ENCODE measurements at regions not wholly inside any gene's neighbourhood (a gene's known extent, or its start where the extent isn't known, plus 50 kb on each side); places are given as distances from the start of the nearest gene placed in this dataset.
"Not testable (repeated sequence)": the region's sequence is repeated elsewhere in the genome, so short reads cannot be mapped to it uniquely, and the experiment has no call there.

- no peak for DNase-seq (ENCODE audit: low read depth, low spot score)
- no peak overlapping the region for H3K27ac ChIP-seq
These were observed 226.8 kb downstream of the SKIDA1 start for GRCh38 chr10:21298701-21299100.

- no peak for DNase-seq (ENCODE audit: low read depth, low spot score)
- no peak overlapping the region for H3K27ac ChIP-seq
These were observed 227.7 kb downstream of the SKIDA1 start for GRCh38 chr10:21297603-21298383.

GRCh38 chr10:21296575-21297355, 228.7 kb downstream of the SKIDA1 start:
- H3K27ac ChIP-seq: no peak overlapping the region
- no peak for DNase-seq (ENCODE audit: low read depth, low spot score)

GRCh38 chr10:21293518-21294356, 231.7 kb downstream of the SKIDA1 start:
- no peak for DNase-seq (ENCODE audit: low read depth, low spot score)
- H3K27ac ChIP-seq: peak overlapping the region; percentile 48

GRCh38 chr10:21292763-21293517, 232.5 kb downstream of the SKIDA1 start:
- peak overlapping the region; percentile 48 for H3K27ac ChIP-seq
- peak; percentile 71 for DNase-seq (ENCODE audit: low read depth, low spot score)

GRCh38 chr10:21290499-21291160, 234.9 kb downstream of the SKIDA1 start:
- H3K27ac ChIP-seq: no peak overlapping the region
- no peak for DNase-seq (ENCODE audit: low read depth, low spot score)

GRCh38 chr10:21289961-21290360, 235.5 kb downstream of the SKIDA1 start:
- DNase-seq (ENCODE audit: low read depth, low spot score): no peak

GRCh38 chr10:21289271-21289670, 236.2 kb downstream of the SKIDA1 start:
- no peak overlapping the region for H3K27ac ChIP-seq
- DNase-seq (ENCODE audit: low read depth, low spot score): no peak

More at GRCh38 chr10:21289961-21290360, 235.5 kb downstream of the SKIDA1 start:
- H3K27ac ChIP-seq: no peak overlapping the region

GRCh38 chr10:21285742-21286331, 239.6 kb downstream of the SKIDA1 start:
- DNase-seq (ENCODE audit: low read depth, low spot score): no peak
- no peak overlapping the region for H3K27ac ChIP-seq

GRCh38 chr10:21285207-21285606, 240.3 kb downstream of the SKIDA1 start:
- no peak for DNase-seq (ENCODE audit: low read depth, low spot score)
- no peak overlapping the region for H3K27ac ChIP-seq

GRCh38 chr10:21284301-21284700, 241.2 kb downstream of the SKIDA1 start:
- H3K27ac ChIP-seq: no peak overlapping the region
- no peak for DNase-seq (ENCODE audit: low read depth, low spot score)

GRCh38 chr10:21283053-21283452, 242.4 kb downstream of the SKIDA1 start:
- not testable (repeated sequence) for H3K27ac ChIP-seq; DNase-seq (ENCODE audit: low read depth, low spot score)

GRCh38 chr10:21281765-21282484, 243.6 kb downstream of the SKIDA1 start:
- no peak overlapping the region for H3K27ac ChIP-seq
- no peak for DNase-seq (ENCODE audit: low read depth, low spot score)

- no peak for DNase-seq (ENCODE audit: low read depth, low spot score)
- H3K27ac ChIP-seq: no peak overlapping the region
These were observed 244.4 kb downstream of the SKIDA1 start for GRCh38 chr10:21280971-21281572.

- H3K27ac ChIP-seq: no peak overlapping the region
- DNase-seq (ENCODE audit: low read depth, low spot score): no peak
These were observed 245.4 kb downstream of the SKIDA1 start for GRCh38 chr10:21280037-21280436.

GRCh38 chr10:21279217-21279575, 246.3 kb downstream of the SKIDA1 start:
- DNase-seq (ENCODE audit: low read depth, low spot score): no peak
- H3K27ac ChIP-seq: no peak overlapping the region

- no peak overlapping the region for H3K27ac ChIP-seq
- peak; percentile 60 for DNase-seq (ENCODE audit: low read depth, low spot score)
These were observed 246.8 kb downstream of the SKIDA1 start for GRCh38 chr10:21278491-21279216.

Data from epithelial cell of prostate (primary cell).